ENCODE measurements at regions not wholly inside any gene's neighbourhood (a gene's known extent, or its start where the extent isn't known, plus 50 kb on each side); places are given as distances from the start of the nearest gene placed in this dataset.

GRCh38 chr11:111438846-111439520 is 59.9 kb upstream of the POU2AF1 start:
- TF ChIP-seq, protein P1, sequence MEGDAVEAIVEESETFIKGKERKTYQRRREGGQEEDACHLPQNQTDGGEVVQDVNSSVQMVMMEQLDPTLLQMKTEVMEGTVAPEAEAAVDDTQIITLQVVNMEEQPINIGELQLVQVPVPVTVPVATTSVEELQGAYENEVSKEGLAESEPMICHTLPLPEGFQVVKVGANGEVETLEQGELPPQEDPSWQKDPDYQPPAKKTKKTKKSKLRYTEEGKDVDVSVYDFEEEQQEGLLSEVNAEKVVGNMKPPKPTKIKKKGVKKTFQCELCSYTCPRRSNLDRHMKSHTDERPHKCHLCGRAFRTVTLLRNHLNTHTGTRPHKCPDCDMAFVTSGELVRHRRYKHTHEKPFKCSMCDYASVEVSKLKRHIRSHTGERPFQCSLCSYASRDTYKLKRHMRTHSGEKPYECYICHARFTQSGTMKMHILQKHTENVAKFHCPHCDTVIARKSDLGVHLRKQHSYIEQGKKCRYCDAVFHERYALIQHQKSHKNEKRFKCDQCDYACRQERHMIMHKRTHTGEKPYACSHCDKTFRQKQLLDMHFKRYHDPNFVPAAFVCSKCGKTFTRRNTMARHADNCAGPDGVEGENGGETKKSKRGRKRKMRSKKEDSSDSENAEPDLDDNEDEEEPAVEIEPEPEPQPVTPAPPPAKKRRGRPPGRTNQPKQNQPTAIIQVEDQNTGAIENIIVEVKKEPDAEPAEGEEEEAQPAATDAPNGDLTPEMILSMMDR (conservative IDR thresholded peaks at IDR 0.05 in 1 of 2, IDR thresholded peaks at IDR 0.05 in 1 of 2; ENCODE audit: extremely low read depth in 1 of 2, insufficient read depth in 1 of 2, low read depth in 1 of 2, low read length in 2 of 2) = no peak
- TF ChIP-seq EZH2 (IDR thresholded peaks at IDR 0.05; ENCODE audit: borderline replicate concordance, low read length) = no peak

Measured in mammary epithelial cell (primary cell).